Daoy (cell line): ENCODE measurements at regions not wholly inside any gene's neighbourhood (a gene's known extent, or its start where the extent isn't known, plus 50 kb on each side); places are given as distances from the start of the nearest gene placed in this dataset.

Experiments
- DNase-seq: peaks from one replicate; pipeline ENCODE4 v3.0.0-alpha.2; 2015; ENCODE audit warnings: low read depth

GRCh38 chr15:69980341-69981059 lies 117.2 kb downstream of the TLE3 start:
- peak; percentile 20 for DNase-seq

- DNase-seq, result no peak
Observed at GRCh38 chr15:69982037-69982436, 115.7 kb downstream of the TLE3 start.

DNA sequence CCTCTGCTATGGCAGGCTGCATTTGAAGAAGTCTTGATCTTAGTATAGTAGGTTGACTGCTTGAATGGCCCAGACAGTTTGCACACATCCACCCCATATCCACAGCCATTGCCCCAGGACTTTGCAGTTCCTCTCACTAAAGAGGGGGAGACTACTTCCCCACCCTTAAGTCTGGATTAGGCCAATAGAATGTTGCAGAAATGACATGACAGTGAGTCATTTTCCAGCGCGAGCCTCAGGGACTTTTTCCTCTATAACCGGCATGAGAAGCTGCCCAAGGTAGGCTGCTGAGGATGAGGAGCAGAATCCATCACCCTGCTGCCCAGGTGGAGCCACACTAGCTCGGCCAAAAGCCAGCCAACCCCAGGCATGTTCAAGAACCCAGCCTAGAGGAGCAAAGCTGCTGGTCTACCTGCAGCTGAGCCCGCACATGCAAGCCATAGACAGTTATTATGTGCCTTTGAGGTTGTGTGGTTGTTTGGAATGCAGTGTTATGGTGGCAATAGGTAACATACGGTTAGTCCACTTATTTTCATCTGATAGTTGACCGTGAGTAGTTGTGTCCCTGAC lies 113.9 kb downstream of the TLE3 start:
- peak; percentile 64 for DNase-seq

GRCh38 chr15:69987492-69988489 lies 109.9 kb downstream of the TLE3 start:
- peak; percentile 41 for DNase-seq

- DNase-seq, result no peak
Observed at GRCh38 chr15:69988541-69989225, 109.0 kb downstream of the TLE3 start.

DNA sequence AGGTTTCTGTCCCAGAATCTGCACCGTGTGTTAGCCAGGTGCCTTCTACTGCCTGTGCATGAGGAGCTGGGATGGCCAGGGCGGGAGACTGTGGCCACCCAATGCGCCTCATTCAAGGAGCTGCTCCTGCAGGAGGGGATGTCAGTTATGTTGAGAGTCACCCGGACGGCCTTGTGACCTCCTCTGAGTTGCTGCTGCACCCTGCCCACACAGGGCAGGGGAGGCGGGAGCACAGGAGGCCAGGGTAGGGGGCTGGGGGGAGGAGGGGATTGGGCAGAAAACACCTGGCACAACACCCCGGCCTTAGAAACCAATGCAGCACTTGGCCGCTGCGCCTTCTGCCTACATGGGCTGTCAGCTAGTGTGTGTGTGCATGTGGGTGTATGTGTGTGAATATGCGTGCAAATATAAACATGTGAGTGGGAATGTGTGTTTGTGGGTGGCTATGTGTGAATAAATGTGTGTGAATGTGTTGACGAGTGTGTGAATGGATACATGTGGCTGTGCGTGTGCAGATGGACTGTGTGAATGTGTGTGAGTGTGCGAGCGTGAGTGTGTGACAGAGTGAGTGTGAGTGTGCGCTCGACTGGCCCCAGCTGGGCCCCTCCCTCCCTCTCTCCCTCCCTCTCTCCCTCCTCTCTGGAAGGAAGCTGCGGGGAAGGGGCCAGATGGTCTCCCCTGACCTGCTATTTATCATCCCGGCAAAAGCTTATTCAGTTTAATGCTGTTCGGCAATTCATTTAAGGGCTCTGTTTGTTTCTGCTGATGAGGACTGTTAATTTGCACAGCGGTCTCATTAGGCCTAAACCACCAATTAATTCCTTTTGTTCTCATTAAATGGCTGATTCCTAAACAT lies 106.9 kb downstream of the TLE3 start:
- DNase-seq, result no peak

GRCh38 chr15:69991551-69991980 lies 106.2 kb downstream of the TLE3 start:
- DNase-seq, result no peak

DNA sequence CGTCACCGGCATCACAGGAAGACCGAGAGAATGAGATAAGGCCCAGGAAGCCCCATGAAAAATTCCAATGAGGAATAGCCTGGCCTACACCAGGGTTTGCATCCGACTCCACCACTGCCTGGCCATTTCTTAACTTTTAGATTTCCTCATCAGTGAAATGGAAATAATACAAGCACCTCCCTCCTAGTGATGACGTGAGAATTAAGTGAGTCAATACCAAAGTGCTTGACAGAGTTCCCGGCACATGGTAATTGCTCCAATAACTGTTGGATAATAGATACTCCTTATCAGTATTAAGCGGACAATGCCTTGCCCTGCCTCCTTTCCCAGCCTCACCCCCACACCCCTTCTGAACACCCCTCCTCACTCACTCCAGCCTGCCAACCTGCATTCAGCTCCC lies 105.4 kb downstream of the TLE3 start:
- DNase-seq, result no peak

DNA sequence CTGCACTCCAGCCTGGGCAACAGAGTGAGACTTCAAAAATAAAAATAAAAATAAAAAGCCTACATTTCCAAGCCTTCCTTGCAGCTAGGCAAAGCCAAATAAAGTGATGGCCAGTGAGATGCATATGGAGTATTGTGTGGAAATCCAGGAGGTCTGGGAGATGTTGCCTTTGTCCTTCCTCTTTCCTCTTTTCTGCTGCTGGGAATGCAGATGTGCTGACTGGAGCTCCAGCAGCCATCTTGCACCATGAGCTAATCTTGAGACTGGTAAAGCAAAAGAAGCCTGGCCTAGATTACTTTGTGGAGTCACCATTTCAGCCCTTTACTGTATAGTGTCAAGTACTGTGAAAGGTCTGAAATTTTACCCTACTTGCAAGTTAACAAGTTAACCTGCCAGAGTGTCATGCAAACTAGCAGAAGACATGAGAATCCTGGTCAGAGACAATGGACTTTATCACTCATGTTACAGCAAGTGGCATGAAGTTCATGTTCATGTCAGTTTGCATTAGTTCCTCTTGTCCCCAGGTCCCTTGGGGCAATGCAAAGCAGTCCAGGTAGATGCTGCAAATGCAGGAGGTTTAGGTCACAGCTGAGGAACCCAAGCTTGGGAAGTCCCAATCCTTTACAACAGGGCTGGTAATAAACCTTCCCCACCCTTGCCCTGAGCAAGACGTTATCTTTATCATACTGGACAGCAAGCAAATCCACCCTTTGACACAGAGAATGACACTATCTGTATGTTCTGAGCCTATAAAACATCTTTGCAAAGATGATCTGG lies 103.1 kb downstream of the TLE3 start:
- no peak for DNase-seq

GRCh38 chr15:69996321-69997160 lies 101.2 kb downstream of the TLE3 start:
- no peak for DNase-seq

DNA sequence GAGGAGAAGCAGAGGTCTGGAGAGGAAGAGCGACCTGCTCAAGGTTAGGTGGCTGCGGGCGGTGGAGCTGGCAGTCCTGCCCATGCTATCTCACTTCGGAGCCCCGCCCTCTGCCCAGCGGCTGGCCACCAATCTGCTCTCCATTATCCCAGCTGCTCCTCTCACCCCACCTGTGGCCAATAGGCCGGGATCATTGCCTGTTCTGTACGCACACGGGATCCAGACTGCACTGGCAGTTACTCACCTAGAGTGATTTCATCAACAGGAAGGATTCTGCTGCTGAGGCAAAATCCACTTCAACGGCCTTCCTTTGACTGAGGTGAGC lies 100.6 kb downstream of the TLE3 start:
- no peak for DNase-seq
